Left ventricle myocardium inferior (tissue), 1 donor: ENCODE measurements at regions not wholly inside any gene's neighbourhood (a gene's known extent, or its start where the extent isn't known, plus 50 kb on each side); places are given as distances from the start of the nearest gene placed in this dataset.

Experiments used
- DNase-seq: peaks from one replicate; pipeline ENCODE4 v3.0.0-alpha.2; 2020
- H3K27ac ChIP-seq: fragments of 200-600 bp; replicated peaks from 2 replicates; pipeline ENCODE4 v1.8.0; 2021
- H3K27me3 ChIP-seq: fragments of 200-600 bp; 2 replicates; pipeline ENCODE4 v1.8.0; 2021; ENCODE audit warnings: low read depth
- H3K36me3 ChIP-seq: fragments of 200-600 bp; 2 replicates; pipeline ENCODE4 v1.8.0; 2021
- H3K4me1 ChIP-seq: fragments of 200-600 bp; 2 replicates; pipeline ENCODE4 v1.8.0; 2021
- H3K4me3 ChIP-seq: fragments of 200-600 bp; 2 replicates; pipeline ENCODE4 v1.8.0; 2021; ENCODE audit warnings: mild to moderate bottlenecking, moderate library complexity
- H3K9me3 ChIP-seq: fragments of 200-600 bp; replicated peaks from 2 replicates; pipeline ENCODE4 v1.8.0; 2021
- CTCF ChIP-seq: fragments of 200-600 bp; IDR thresholded peaks from 2 replicates; pipeline ENCODE4 v1.8.0; 2021; ENCODE audit warnings: antibody characterized with exemption, mild to moderate bottlenecking, borderline replicate concordance
- intact Hi-C: fragments of 100-400 bp; cut with micrococcal nuclease; formaldehyde crosslinking; loops from one replicate; pipeline ENCODE4 v1.11.0; 2022
- donor health status: DM: no; HTN: yes; CAD: no; lungs with severe emphysema.

GRCh38 chr6:150683320-150683719 is 83.6 kb downstream of the PLEKHG1 start:
- no peaks in the 10 kb centered on the region for H3K27me3 ChIP-seq
- peaks cover 36% of the 10 kb centered on the region for H3K4me1 ChIP-seq
- TF ChIP-seq CTCF = no peak
- DNase-seq = peak; percentile 54
- intact Hi-C loops = no loop called here
- no peaks in the 10 kb centered on the region for H3K9me3 ChIP-seq
- no peaks in the 10 kb centered on the region for H3K36me3 ChIP-seq
- H3K4me3 ChIP-seq = peak overlapping the region; percentile 63
- H3K27ac ChIP-seq = peak overlapping the region; percentile 85

GRCh38 chr6:150684161-150684560 is 84.5 kb downstream of the PLEKHG1 start:
- no peaks in the 10 kb centered on the region for H3K36me3 ChIP-seq
- H3K27me3 ChIP-seq = no peaks in the 10 kb centered on the region
- H3K27ac ChIP-seq = peak overlapping the region; percentile 85
- no peak for DNase-seq
- no peaks in the 10 kb centered on the region for H3K9me3 ChIP-seq
- H3K4me1 ChIP-seq = peaks cover 43% of the 10 kb centered on the region
- peak overlapping the region; percentile 63 for H3K4me3 ChIP-seq
- no peak for TF ChIP-seq CTCF
- intact Hi-C loops = no loop called here

- peaks cover 49% of the 10 kb centered on the region for H3K4me1 ChIP-seq
- peak overlapping the region; percentile 85 for H3K27ac ChIP-seq
- H3K27me3 ChIP-seq = no peaks in the 10 kb centered on the region
- intact Hi-C loops = no loop called here
- no peaks in the 10 kb centered on the region for H3K36me3 ChIP-seq
- H3K9me3 ChIP-seq = no peaks in the 10 kb centered on the region
- DNase-seq = no peak
- peak overlapping the region; percentile 63 for H3K4me3 ChIP-seq
- TF ChIP-seq CTCF = no peak
Observed at GRCh38 chr6:150684714-150685459, 85.2 kb downstream of the PLEKHG1 start.

- Histone ChIP-seq H3K4me3 (peak overlapping the region; percentile 63), H3K27me3 (no peaks in the 10 kb centered on the region), H3K36me3 (no peaks in the 10 kb centered on the region), H3K27ac (peak overlapping the region; percentile 85), H3K4me1 (peaks cover 57% of the 10 kb centered on the region), H3K9me3 (no peaks in the 10 kb centered on the region)
- peak; percentile 66 for TF ChIP-seq CTCF
- intact Hi-C loops = no loop called here
- DNase-seq = no peak
Observed at GRCh38 chr6:150685860-150686259, 86.2 kb downstream of the PLEKHG1 start.

- peak overlapping the region; percentile 18 for H3K4me3 ChIP-seq
- intact Hi-C loops = no loop called here
Observed at GRCh38 chr6:150686566-150686965, 86.9 kb downstream of the PLEKHG1 start.

More at GRCh38 chr6:150686566-150686965, 86.9 kb downstream of the PLEKHG1 start:
- no peaks in the 10 kb centered on the region for H3K27me3 ChIP-seq
- H3K27ac ChIP-seq = peak overlapping the region; percentile 85
- no peak for DNase-seq
- no peaks in the 10 kb centered on the region for H3K9me3 ChIP-seq
- TF ChIP-seq CTCF = no peak
- H3K36me3 ChIP-seq = no peaks in the 10 kb centered on the region
- H3K4me1 ChIP-seq = peaks cover 64% of the 10 kb centered on the region
